ENCODE measurements at regions not wholly inside any gene's neighbourhood (a gene's known extent, or its start where the extent isn't known, plus 50 kb on each side); places are given as distances from the start of the nearest gene placed in this dataset.

GRCh38 chr15:25188551-25189101 is 233.8 kb downstream of the SNRPN start:
- FAIRE-seq, result no peak
- Histone ChIP-seq H4K20me1 (replicated peaks in 1 of 2; ENCODE audit: control insufficient read depth in 1 of 2, insufficient read depth in 2 of 2, low read length in 2 of 2) (no peaks in the 10 kb centered on the region), H3K36me3 (ENCODE audit: control insufficient read depth in 2 of 4, insufficient read depth in 4 of 4, low read length in 3 of 4) (no peaks in the 10 kb centered on the region)
- TF ChIP-seq NRF1 (IDR thresholded peaks at IDR 0.05; ENCODE audit: low read depth, low read length), result no peak
- no peak for TF ChIP-seq EP300 (IDR thresholded peaks at IDR 0.05; ENCODE audit: borderline replicate concordance in 1 of 2, low read depth in 2 of 2, low read length in 2 of 2)
- TF ChIP-seq BRCA1 (IDR thresholded peaks at IDR 0.05; ENCODE audit: low read depth, low read length), result no peak
- no peak for TF ChIP-seq USF2 (IDR thresholded peaks at IDR 0.05; ENCODE audit: low read length)
- no peak for TF ChIP-seq EGR1 (IDR thresholded peaks at IDR 0.05; ENCODE audit: borderline replicate concordance, low read depth, low read length)
- TF ChIP-seq RFX5 (IDR thresholded peaks at IDR 0.05; ENCODE audit: borderline replicate concordance, low read depth, low read length), result no peak
- no peak for TF ChIP-seq RAD21 (IDR thresholded peaks at IDR 0.05 in 1 of 2, conservative IDR thresholded peaks at IDR 0.05 in 1 of 2; ENCODE audit: low read depth in 2 of 2, low read length in 2 of 2)
- no peak for TF ChIP-seq JUN (IDR thresholded peaks at IDR 0.05; ENCODE audit: low read depth, low read length)
- TF ChIP-seq KDM5A (IDR thresholded peaks at IDR 0.05; ENCODE audit: low read length), result no peak
- TF ChIP-seq RXRA (IDR thresholded peaks at IDR 0.05; ENCODE audit: insufficient read depth, low read depth, low read length), result no peak
- no peak for TF ChIP-seq MAX (IDR thresholded peaks at IDR 0.05)
- TF ChIP-seq SIX5 (IDR thresholded peaks at IDR 0.05; ENCODE audit: low read depth, low read length), result no peak
- TF ChIP-seq PHF8 (conservative IDR thresholded peaks at IDR 0.05; ENCODE audit: low read depth, low read length), result no peak

More at GRCh38 chr15:25188551-25189101, 233.8 kb downstream of the SNRPN start:
- H3K4me2 ChIP-seq (ENCODE audit: insufficient read depth in 1 of 2, low read depth in 2 of 2, low read length in 2 of 2), result no peak overlapping the region
- no peaks in the 10 kb centered on the region for H3K23me2 ChIP-seq (ENCODE audit: low read depth, low read length)
- no peak overlapping the region for H2BK20ac ChIP-seq (ENCODE audit: low read length)
- no peak overlapping the region for H3K56ac ChIP-seq (replicated peaks; ENCODE audit: insufficient read length, low read depth, low read length)
- H2AK5ac ChIP-seq (ENCODE audit: low read depth, low read length), result no peak overlapping the region
- DNase-seq (ENCODE audit: low read depth in 1 of 2, low spot score in 2 of 2), result no peak
- H3K4me1 ChIP-seq (replicated peaks in 1 of 4; ENCODE audit: control insufficient read depth in 3 of 4, insufficient read depth in 4 of 4, low read length in 3 of 4), result no peaks in the 10 kb centered on the region
- H3K79me2 ChIP-seq (ENCODE audit: control insufficient read depth in 1 of 2, insufficient read depth in 2 of 2, low read length in 2 of 2), result no peaks in the 10 kb centered on the region
- no peak overlapping the region for H3K14ac ChIP-seq (ENCODE audit: insufficient read length)
- H3K18ac ChIP-seq (ENCODE audit: extremely low read depth, low read length), result no peak overlapping the region
- no peak overlapping the region for H3K27ac ChIP-seq (ENCODE audit: low read depth, low read length)
- no peak overlapping the region for H2AFZ ChIP-seq (ENCODE audit: low read length)
- peaks cover 75 to 97% of the 10 kb centered on the region in 2 experiments for H3K9me3 ChIP-seq (ENCODE audit: insufficient read depth in 2 of 2, low read depth in 1 of 2, low read length in 1 of 2)
- ChIA-PET CTCF (ENCODE audit: partially characterized antibody) (interaction anchor here (1.2 to 1.4 kb wide), 2 partner anchors 8 to 18 kb away, joined by 3 to 4 read pairs; no protein-coding TSS in a partner anchor), POLR2A (ENCODE audit: partially characterized antibody) (no interaction called here)
- H3K4ac ChIP-seq (replicated peaks; ENCODE audit: insufficient read length, low read depth, low read length), result no peak overlapping the region
- H4K5ac ChIP-seq (ENCODE audit: insufficient read length, low read depth, low read length), result no peak overlapping the region
- no peak overlapping the region for H4K91ac ChIP-seq (replicated peaks; ENCODE audit: insufficient read length, low read length)
- H3K4me3 ChIP-seq (ENCODE audit: extremely low read depth in 1 of 4, insufficient read depth in 2 of 4, low read depth in 3 of 4, low read length in 4 of 4), result no peak overlapping the region
- no peak overlapping the region for H3K9ac ChIP-seq (replicated peaks in 1 of 4; ENCODE audit: extremely low read depth in 1 of 4, low read depth in 3 of 4, low read length in 3 of 4)
- H2BK12ac ChIP-seq (ENCODE audit: low read depth, low read length), result no peak overlapping the region
- no peak overlapping the region for H2BK15ac ChIP-seq (ENCODE audit: low read length)
- no peak overlapping the region for H3K23ac ChIP-seq (ENCODE audit: insufficient read length)
- no peak overlapping the region for H4K8ac ChIP-seq (ENCODE audit: extremely low read depth, insufficient read depth, low read length)
- H2BK120ac ChIP-seq (replicated peaks; ENCODE audit: low read depth, low read length), result no peak overlapping the region
- no peak overlapping the region for H2BK5ac ChIP-seq (ENCODE audit: low read depth, low read length)
- H3K79me1 ChIP-seq (ENCODE audit: low read depth, low read length), result no peaks in the 10 kb centered on the region
- WGBS, 2 experiments (ENCODE audit: extremely low coverage in 1 of 2, insufficient coverage in 1 of 2, insufficient read length in 1 of 2, insufficient replicate concordance in 2 of 2, low coverage in 1 of 2, low lambda C conversion rate in 2 of 2, missing lambda C conversion rate in 1 of 2), result 78% methylated on average over 7 of the region's 7 CpGs; no CpG with 5 or more reads in 1 of the 2 experiments
- no peaks in the 10 kb centered on the region for H3K27me3 ChIP-seq (replicated peaks in 1 of 4; ENCODE audit: control insufficient read depth in 3 of 4, extremely low read depth in 1 of 4, insufficient read depth in 3 of 4, low read length in 3 of 4)
